HG03196 (cell line): ENCODE measurements at regions not wholly inside any gene's neighbourhood (a gene's known extent, or its start where the extent isn't known, plus 50 kb on each side); places are given as distances from the start of the nearest gene placed in this dataset.

Source experiments
- ATAC-seq: cut with Tn5 transposase; IDR thresholded peaks from one replicate; pipeline ENCODE4 v1.9.1; 2021; ENCODE audit not compliant: unreplicated experiment

- no peak for ATAC-seq
Measured at GRCh38 chr5:173717959-173718358, 101.5 kb upstream of the BOD1 start.

- no peak for ATAC-seq
Measured at GRCh38 chr5:173718469-173718868, 102.0 kb upstream of the BOD1 start.

DNA sequence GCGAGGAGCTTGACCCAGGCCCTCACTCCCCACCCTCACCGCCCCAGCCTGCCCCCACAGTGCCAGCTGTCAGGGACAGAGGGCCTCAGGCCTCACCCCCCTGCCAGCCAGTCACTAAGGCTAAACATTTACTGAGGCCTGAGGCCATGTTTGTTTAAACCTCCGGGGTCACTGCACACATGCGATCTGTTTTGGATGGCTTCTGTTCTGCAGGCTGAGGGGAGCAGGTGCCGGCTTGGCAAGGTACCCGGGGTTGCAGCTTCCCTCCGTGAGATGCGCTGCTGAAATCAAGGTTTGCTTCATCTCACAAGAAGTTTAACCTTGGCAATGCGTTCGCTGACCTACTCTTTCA lies 103.3 kb upstream of the BOD1 start:
- no peak for ATAC-seq

- no peak for ATAC-seq
Measured at GRCh38 chr5:173720286-173720952, 104.0 kb upstream of the BOD1 start.

GRCh38 chr5:173720953-173721600 lies 104.6 kb upstream of the BOD1 start:
- ATAC-seq = no peak

GRCh38 chr5:173721601-173722232 lies 105.3 kb upstream of the BOD1 start:
- no peak for ATAC-seq

DNA sequence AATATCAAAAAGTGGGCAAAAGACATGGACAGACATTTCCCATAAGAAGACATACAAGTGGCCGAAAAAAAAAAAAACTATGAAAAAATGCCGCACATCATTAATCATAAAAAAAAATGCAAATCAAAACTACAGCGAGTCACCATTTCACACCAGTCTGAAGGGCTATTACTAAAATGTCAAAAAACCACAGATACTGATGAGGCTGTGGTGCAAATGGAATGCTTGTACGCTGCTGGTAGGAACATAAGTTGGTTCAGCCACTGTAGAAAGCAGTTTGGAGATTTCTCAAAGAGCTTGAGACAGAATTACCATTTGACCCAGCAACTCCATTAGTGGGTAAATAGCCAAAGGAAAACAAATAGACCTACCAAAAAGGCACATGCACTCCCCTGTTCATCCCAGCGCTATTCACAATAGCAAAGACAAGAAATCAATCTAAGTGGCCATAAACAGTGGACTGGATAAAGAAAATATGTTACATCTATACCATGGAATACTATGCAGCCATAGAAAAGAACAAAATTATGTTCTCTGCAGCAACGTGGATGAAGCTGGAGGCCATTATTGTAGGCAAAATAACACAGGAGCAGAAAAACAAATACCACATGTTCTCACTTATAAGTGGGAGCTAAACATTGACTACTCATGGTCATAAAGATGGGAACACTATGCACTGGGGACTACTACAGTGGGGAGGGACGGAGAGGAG lies 110.6 kb upstream of the BOD1 start:
- ATAC-seq = no peak

- no peak for ATAC-seq
Measured at GRCh38 chr5:173727839-173728778, 111.7 kb upstream of the BOD1 start.

GRCh38 chr5:173729079-173729765 lies 112.8 kb upstream of the BOD1 start:
- no peak for ATAC-seq

DNA sequence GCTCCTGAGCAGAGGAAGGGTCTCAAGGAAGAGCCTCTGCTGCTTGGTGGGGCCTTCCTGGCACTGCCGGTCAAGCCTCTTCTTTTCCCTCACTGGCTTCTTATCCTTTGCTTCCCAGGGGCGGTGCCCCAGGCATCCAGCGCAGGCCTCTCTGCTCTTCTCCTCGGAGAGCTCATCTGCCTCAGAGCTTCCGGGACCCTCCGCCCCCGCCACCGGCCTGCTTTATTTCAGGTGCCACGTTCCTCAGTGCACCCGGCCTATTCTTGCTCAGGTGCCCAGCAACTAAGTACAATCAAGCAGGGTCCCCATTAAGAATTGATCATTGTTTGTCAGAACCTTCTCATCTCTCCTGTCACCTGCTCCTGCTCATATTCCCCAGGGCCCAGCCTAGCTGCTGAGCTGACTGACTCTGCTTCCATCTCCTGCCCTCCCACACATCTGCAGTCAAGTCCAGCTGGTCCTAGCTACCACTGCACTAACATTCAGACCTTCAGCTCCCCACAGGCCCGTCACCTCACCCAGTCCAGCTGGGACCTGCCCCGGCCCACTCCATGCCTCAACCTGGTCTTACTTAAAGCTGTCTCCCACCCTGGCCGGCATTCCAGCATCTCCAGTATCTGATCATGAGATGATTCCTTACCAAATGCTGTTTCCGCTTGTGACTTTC lies 114.3 kb upstream of the BOD1 start:
- ATAC-seq = no peak

GRCh38 chr5:173733021-173733420 lies 116.6 kb upstream of the BOD1 start:
- ATAC-seq = no peak

DNA sequence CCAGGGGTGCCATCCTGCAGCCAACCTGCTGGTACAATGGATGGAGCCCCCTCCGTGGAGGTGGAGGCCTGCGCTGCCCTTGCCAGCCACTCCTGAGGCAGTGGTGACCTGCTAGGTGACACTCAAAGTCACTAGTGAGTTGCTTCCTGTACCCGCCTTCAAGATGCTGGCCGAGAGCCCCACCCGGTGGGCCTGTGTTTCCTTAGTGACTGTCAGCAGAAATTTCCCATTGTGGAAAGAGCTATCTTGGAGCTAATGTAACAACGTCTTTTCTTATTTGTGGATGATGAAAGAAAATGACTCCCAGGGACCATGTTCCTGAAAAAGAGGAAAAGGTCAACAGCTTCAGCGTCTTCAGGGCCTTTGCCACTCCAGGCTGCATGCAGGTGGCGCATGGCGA lies 117.0 kb upstream of the BOD1 start:
- ATAC-seq = no peak

DNA sequence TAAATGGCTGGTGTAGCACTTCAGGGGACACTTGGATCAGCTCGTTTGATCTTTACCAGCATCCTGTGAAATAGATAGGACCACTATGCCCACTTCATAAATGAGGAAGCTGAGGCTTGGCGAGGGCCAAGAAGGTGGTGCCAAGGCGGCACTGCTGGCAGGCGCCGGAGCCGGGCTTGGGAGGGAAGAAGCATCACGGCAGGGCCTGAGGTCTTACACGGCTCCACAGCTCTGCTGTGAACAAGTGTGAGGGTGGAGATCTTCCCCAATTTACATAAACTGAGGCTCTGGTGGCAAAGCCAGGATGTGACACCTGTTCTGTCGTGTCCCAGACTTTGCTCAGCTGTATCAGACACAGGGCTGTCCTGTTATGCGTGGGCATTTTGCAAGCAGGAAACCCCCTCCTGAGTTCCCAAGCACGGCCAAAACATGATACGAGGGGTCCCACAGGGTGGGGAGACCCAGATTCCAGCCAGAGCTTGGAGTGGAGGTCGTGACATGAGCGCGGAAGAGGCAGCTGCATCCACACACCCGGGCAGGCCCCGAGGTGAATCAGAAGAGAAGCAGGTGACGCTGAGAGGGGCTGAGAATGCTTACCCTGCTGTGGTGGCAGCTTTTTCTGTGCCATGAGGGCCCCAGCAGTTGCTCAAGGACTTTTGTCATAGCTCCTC lies 117.5 kb upstream of the BOD1 start:
- ATAC-seq = no peak

GRCh38 chr5:173734716-173735115 lies 118.3 kb upstream of the BOD1 start:
- ATAC-seq = no peak

DNA sequence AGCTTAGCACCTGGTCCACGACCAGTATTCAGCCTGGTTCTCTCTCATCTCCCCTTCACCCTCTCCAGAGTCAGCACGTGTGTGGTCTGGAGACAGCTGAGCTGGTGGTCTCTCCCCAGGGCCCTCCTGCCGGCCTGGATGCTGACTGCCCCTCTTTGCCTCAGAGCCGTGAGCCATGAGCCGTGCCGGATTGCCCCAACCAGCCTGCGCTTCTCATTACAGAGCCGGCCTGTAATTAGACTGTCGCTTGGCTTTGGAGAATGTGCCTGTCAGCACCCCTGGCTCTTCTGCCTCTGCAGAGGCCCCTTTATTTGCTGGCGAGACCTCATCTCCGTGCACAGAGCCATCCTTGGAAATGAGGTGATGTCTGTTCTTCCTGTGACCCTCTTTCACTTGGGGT lies 118.7 kb upstream of the BOD1 start:
- ATAC-seq = no peak

DNA sequence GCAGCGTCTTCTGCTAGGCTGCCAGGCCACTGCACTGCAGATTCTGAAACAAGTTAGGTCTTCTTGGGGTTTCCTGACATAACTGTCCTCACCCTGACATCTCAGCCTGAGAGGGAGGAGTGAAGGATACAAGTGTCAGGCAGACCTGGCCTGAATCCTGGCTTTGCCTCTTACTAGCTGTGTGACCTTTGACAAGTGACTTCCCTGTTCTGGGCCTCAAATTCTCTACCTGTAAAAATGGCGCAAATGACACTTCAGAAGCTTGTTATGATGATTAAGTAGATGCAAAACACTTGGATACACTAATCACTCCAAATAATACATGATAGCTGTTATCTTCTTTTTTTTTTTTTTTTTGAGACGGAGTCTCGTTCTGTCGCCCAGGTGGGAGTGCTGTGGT lies 119.2 kb upstream of the BOD1 start:
- ATAC-seq = no peak

- ATAC-seq = no peak
Measured at GRCh38 chr5:173736374-173736773, 119.9 kb upstream of the BOD1 start.

GRCh38 chr5:173736923-173737412 lies 120.5 kb upstream of the BOD1 start:
- peak; percentile 74 for ATAC-seq

GRCh38 chr5:173739741-173740140 lies 123.3 kb upstream of the BOD1 start:
- no peak for ATAC-seq
